ENCODE measurements at regions not wholly inside any gene's neighbourhood (a gene's known extent, or its start where the extent isn't known, plus 50 kb on each side); places are given as distances from the start of the nearest gene placed in this dataset.

DNA sequence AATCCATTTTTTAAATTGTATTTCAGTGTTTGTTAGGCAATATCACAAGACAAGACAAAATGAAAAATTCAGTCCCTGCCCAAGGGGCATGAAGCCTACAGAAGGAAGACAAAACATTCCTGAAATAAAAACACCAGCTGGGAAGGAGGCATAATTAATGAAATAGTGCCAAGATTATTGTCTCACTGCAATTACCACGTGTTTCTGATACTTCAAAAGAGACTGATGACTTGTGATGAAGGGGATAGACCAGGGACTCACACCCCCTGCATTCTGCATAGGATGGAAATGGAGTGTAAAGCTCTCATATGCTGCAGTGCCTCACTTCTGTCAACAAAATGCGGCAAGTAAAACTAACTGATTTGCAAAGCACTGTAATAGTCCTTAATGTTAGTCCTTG lies 178.1 kb downstream of the BARD1 start:
- dilution Hi-C loops (cut with MboI; ENCODE audit: extremely low pct_ligation_motif_present, low sequenced_read_pairs) (no loop called here), intact Hi-C loops (cut with micrococcal nuclease) (no loop called here)
- no peaks in the 10 kb centered on the region for H3K9me3 ChIP-seq (replicated peaks; ENCODE audit: control insufficient read depth, insufficient read depth, low read length)
- POLR2A ChIA-PET = no interaction called here
- CTCF ChIA-PET = no interaction called here
- H2AFZ ChIP-seq (ENCODE audit: low read depth, low read length) = no peak overlapping the region
- H3K4me3 ChIP-seq (replicated peaks in 1 of 3; ENCODE audit: insufficient read depth in 1 of 3, low read depth in 1 of 3, low read length in 3 of 3) = no peak overlapping the region
- H3K9ac ChIP-seq (replicated peaks; ENCODE audit: extremely low read depth, insufficient read depth, low read length) = no peak overlapping the region
- no TSS peak for BruUV-seq (replicated peaks)
- DNase-seq (ENCODE audit: low read depth, low spot score) (no peak), FAIRE-seq (no peak)
- no peak for TF ChIP-seq POLR2AphosphoS5 (IDR thresholded peaks at IDR 0.05; ENCODE audit: insufficient read depth, low read depth, low read length)
- no peak for TF ChIP-seq EZH2 (IDR thresholded peaks at IDR 0.05; ENCODE audit: borderline replicate concordance, low read depth, low read length, severe bottlenecking)
- TF ChIP-seq, protein P1, sequence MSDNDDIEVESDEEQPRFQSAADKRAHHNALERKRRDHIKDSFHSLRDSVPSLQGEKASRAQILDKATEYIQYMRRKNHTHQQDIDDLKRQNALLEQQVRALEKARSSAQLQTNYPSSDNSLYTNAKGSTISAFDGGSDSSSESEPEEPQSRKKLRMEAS (IDR thresholded peaks at IDR 0.05; ENCODE audit: insufficient read depth, insufficient read length) = no peak
- TF ChIP-seq, protein P2, sequence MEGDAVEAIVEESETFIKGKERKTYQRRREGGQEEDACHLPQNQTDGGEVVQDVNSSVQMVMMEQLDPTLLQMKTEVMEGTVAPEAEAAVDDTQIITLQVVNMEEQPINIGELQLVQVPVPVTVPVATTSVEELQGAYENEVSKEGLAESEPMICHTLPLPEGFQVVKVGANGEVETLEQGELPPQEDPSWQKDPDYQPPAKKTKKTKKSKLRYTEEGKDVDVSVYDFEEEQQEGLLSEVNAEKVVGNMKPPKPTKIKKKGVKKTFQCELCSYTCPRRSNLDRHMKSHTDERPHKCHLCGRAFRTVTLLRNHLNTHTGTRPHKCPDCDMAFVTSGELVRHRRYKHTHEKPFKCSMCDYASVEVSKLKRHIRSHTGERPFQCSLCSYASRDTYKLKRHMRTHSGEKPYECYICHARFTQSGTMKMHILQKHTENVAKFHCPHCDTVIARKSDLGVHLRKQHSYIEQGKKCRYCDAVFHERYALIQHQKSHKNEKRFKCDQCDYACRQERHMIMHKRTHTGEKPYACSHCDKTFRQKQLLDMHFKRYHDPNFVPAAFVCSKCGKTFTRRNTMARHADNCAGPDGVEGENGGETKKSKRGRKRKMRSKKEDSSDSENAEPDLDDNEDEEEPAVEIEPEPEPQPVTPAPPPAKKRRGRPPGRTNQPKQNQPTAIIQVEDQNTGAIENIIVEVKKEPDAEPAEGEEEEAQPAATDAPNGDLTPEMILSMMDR (IDR thresholded peaks at IDR 0.05; ENCODE audit: extremely low read depth in 1 of 2, insufficient read depth in 1 of 2, low read depth in 1 of 2, low read length in 2 of 2) = no peak
- no peak for TF ChIP-seq JUN (IDR thresholded peaks at IDR 0.05; ENCODE audit: borderline replicate concordance, insufficient read depth, insufficient read length, low read depth)
- no peak for TF ChIP-seq GATA2 (IDR thresholded peaks at IDR 0.05; ENCODE audit: insufficient read depth, insufficient read length, low read depth, low read length)
- TF ChIP-seq MYC (IDR thresholded peaks at IDR 0.05; ENCODE audit: low read depth, low read length) = no peak
- TF ChIP-seq POLR2A (IDR thresholded peaks at IDR 0.05; ENCODE audit: low read depth, low read length) = no peak
- TF ChIP-seq FOS (IDR thresholded peaks at IDR 0.05; ENCODE audit: borderline replicate concordance, insufficient read depth, low read length) = no peak
- no peak overlapping the region for H3K27ac ChIP-seq (ENCODE audit: insufficient read depth, low read depth, low read length)
- H3K36me3 ChIP-seq (ENCODE audit: control insufficient read depth in 2 of 2, extremely low read depth in 1 of 2, insufficient read depth in 2 of 2, low read length in 2 of 2) = no peaks in the 10 kb centered on the region
- H3K4me2 ChIP-seq (ENCODE audit: insufficient read depth, low read length) = no peak overlapping the region
- no peaks in the 10 kb centered on the region for H4K20me1 ChIP-seq (replicated peaks; ENCODE audit: control insufficient read depth, extremely low read depth, insufficient read depth, low read length)
- no peaks in the 10 kb centered on the region for H3K9me1 ChIP-seq (replicated peaks; ENCODE audit: control insufficient read depth, extremely low read depth, insufficient read depth, low read length)
- no peaks in the 10 kb centered on the region for H3K4me1 ChIP-seq (ENCODE audit: control insufficient read depth, extremely low read depth, insufficient read depth, low read length)
- no peaks in the 10 kb centered on the region for H3K27me3 ChIP-seq (ENCODE audit: control insufficient read depth in 2 of 2, insufficient read depth in 2 of 2, low read length in 2 of 2)
- H3K79me2 ChIP-seq (ENCODE audit: control insufficient read depth, insufficient read depth, low read length) = no peaks in the 10 kb centered on the region

Measured in endothelial cell of umbilical vein (primary cell).